MM.1S (cell line): ENCODE measurements at regions not wholly inside any gene's neighbourhood (a gene's known extent, or its start where the extent isn't known, plus 50 kb on each side); places are given as distances from the start of the nearest gene placed in this dataset.

Experiments used
- CTCF ChIP-seq: fragments of 300-600 bp; sonication (generic); IDR thresholded peaks from 2 replicates; pipeline ENCODE4 v1.5.1; 2016; ENCODE audit warnings: antibody characterized with exemption, low read length, mixed read lengths
- EZH2 ChIP-seq: fragments of 300-600 bp; sonication (generic); optimal IDR thresholded peaks from 2 replicates; pipeline ENCODE3; 2017; ENCODE audit warnings: low read depth, mild to moderate bottlenecking, antibody characterized with exemption, low read length, mixed read lengths

DNA sequence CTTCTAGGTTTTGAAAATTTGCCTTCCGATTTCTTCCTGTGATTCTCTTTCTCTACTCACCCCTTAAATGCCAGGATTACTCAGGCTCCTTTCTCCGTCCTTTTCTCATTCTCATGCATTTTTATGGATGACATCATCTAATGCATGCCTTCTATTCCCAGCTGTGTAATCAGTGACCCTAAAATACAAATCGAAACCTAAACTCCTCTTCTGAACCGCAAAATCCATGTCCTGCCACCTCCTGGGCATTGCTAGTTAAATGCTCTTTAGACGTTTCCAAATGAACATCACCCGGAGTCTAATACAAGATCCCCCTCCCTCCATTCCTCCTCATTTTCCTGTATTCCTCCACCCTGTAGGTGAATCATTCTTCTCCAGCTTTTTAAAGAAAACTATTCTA lies 1703.1 kb upstream of the FLRT2 start:
- TF ChIP-seq EZH2 (no peak), CTCF (no peak)
